ENCODE measurements at regions not wholly inside any gene's neighbourhood (a gene's known extent, or its start where the extent isn't known, plus 50 kb on each side); places are given as distances from the start of the nearest gene placed in this dataset.

- TF ChIP-seq RFX5 (IDR thresholded peaks at IDR 0.05) (no peak), EP300 (IDR thresholded peaks at IDR 0.05) (no peak), POLR2A (IDR thresholded peaks at IDR 0.05; ENCODE audit: low read length) (no peak), NPAS2 (CRISPR knock-in tag; IDR thresholded peaks at IDR 0.05; ENCODE audit: borderline replicate concordance) (no peak), CTCF (IDR thresholded peaks at IDR 0.05) (no peak), CHD2 (IDR thresholded peaks at IDR 0.05; ENCODE audit: low read length, partially characterized antibody) (no peak)
These were observed 464.8 kb upstream of the CDH4 start for GRCh38 chr20:60787276-60787675.
